ENCODE measurements at regions not wholly inside any gene's neighbourhood (a gene's known extent, or its start where the extent isn't known, plus 50 kb on each side); places are given as distances from the start of the nearest gene placed in this dataset.

DNA sequence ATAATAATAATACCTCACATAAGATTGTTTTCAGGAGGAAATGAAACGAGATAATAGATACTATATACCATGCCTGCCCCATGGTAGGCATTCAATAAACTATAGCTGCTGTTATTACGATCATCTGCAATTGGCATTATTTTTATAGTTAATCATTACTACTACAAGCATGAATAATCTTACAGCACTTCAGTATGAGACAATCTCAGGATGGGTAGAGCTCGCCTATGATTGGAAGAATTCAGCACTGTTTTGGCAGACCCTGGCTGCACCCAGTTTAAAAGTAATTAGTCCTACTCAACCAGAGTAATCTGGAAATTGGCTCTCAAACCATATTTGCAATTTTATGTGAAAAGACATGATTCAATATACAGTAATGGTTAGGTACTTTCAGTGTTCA, 105.0 kb upstream of the DPYD start:
- Histone ChIP-seq H3K4me1 (ENCODE audit: control insufficient read depth, insufficient read depth, low read length) (no peaks in the 10 kb centered on the region), H3K36me3 (ENCODE audit: control insufficient read depth in 2 of 2, insufficient read depth in 1 of 2, low read length in 2 of 2) (no peaks in the 10 kb centered on the region), H3K27ac (ENCODE audit: extremely low read depth, low read depth, low read length) (no peak overlapping the region), H3K9me3 (ENCODE audit: control insufficient read depth, insufficient read depth, low read depth, low read length) (no peaks in the 10 kb centered on the region), H3K4me3 (ENCODE audit: low read depth, low read length) (no peak overlapping the region)
- TF ChIP-seq ZNF561 (tag by site-specific recombination; IDR thresholded peaks at IDR 0.05; ENCODE audit: borderline replicate concordance) (no peak), ZFP37 (tag by site-specific recombination; IDR thresholded peaks at IDR 0.05) (no peak), ZNF426 (tag by site-specific recombination; IDR thresholded peaks at IDR 0.05) (no peak), ZNF138 (tag by site-specific recombination; IDR thresholded peaks at IDR 0.05; ENCODE audit: borderline replicate concordance) (no peak), ZNF266 (tag by site-specific recombination; IDR thresholded peaks at IDR 0.05; ENCODE audit: low read depth) (no peak), OVOL3 (tag by site-specific recombination; IDR thresholded peaks at IDR 0.05) (no peak), ZNF302 (tag by site-specific recombination; IDR thresholded peaks at IDR 0.05; ENCODE audit: low read depth) (no peak), ZNF529 (tag by site-specific recombination; IDR thresholded peaks at IDR 0.05; ENCODE audit: insufficient replicate concordance) (no peak), ZNF248 (tag by site-specific recombination; IDR thresholded peaks at IDR 0.05) (no peak)
- TF ChIP-seq, protein P1, sequence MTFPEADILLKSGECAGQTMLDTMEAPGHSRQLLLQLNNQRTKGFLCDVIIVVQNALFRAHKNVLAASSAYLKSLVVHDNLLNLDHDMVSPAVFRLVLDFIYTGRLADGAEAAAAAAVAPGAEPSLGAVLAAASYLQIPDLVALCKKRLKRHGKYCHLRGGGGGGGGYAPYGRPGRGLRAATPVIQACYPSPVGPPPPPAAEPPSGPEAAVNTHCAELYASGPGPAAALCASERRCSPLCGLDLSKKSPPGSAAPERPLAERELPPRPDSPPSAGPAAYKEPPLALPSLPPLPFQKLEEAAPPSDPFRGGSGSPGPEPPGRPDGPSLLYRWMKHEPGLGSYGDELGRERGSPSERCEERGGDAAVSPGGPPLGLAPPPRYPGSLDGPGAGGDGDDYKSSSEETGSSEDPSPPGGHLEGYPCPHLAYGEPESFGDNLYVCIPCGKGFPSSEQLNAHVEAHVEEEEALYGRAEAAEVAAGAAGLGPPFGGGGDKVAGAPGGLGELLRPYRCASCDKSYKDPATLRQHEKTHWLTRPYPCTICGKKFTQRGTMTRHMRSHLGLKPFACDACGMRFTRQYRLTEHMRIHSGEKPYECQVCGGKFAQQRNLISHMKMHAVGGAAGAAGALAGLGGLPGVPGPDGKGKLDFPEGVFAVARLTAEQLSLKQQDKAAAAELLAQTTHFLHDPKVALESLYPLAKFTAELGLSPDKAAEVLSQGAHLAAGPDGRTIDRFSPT (tag by site-specific recombination; IDR thresholded peaks at IDR 0.05), result no peak
- TF ChIP-seq, protein P2, sequence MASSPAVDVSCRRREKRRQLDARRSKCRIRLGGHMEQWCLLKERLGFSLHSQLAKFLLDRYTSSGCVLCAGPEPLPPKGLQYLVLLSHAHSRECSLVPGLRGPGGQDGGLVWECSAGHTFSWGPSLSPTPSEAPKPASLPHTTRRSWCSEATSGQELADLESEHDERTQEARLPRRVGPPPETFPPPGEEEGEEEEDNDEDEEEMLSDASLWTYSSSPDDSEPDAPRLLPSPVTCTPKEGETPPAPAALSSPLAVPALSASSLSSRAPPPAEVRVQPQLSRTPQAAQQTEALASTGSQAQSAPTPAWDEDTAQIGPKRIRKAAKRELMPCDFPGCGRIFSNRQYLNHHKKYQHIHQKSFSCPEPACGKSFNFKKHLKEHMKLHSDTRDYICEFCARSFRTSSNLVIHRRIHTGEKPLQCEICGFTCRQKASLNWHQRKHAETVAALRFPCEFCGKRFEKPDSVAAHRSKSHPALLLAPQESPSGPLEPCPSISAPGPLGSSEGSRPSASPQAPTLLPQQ (tag by site-specific recombination; IDR thresholded peaks at IDR 0.05), result no peak
- ChIA-PET POLR2A (no interaction called here), CTCF (no interaction called here)

DNA sequence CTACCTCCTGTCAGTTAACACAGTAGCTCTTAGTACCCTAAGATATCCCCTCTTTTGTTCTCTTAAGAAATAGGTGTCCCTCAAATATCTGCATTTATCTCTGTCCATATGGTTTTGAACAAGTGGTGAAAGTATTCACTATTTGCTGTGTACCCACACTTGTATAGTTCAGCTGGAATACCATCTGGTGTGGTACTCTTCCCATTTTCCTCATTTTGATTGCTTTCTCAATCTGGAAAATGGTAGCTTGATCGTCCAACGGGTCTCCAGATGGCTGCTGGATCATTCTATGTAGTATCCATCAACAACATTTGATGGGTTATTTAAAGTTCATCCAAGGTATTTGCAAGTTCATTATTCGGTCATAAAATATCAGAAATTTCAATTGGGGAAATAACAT, 100.3 kb upstream of the DPYD start:
- Histone ChIP-seq H3K27ac (ENCODE audit: extremely low read depth, low read depth, low read length) (no peak overlapping the region), H3K36me3 (ENCODE audit: control insufficient read depth in 2 of 2, insufficient read depth in 1 of 2, low read length in 2 of 2) (no peaks in the 10 kb centered on the region), H3K4me3 (ENCODE audit: low read depth, low read length) (no peak overlapping the region), H3K9me3 (ENCODE audit: control insufficient read depth, insufficient read depth, low read depth, low read length) (no peaks in the 10 kb centered on the region), H3K4me1 (ENCODE audit: control insufficient read depth, insufficient read depth, low read length) (no peaks in the 10 kb centered on the region)
- ChIA-PET POLR2A (no interaction called here), CTCF (no interaction called here)
- TF ChIP-seq ZNF311 (tag by site-specific recombination; IDR thresholded peaks at IDR 0.05; ENCODE audit: borderline replicate concordance), result no peak
- TF ChIP-seq SP2 (tag by site-specific recombination; IDR thresholded peaks at IDR 0.05), result no peak
- no peak for TF ChIP-seq ZNF623 (tag by site-specific recombination; IDR thresholded peaks at IDR 0.05)
- TF ChIP-seq KLF7 (tag by site-specific recombination; IDR thresholded peaks at IDR 0.05; ENCODE audit: borderline replicate concordance), result no peak
- TF ChIP-seq ZFP69B (tag by site-specific recombination; IDR thresholded peaks at IDR 0.05), result no peak
- no peak for TF ChIP-seq ZBTB20 (tag by site-specific recombination; IDR thresholded peaks at IDR 0.05)
- no peak for TF ChIP-seq ZNF561 (tag by site-specific recombination; IDR thresholded peaks at IDR 0.05; ENCODE audit: borderline replicate concordance)
- TF ChIP-seq ZNF155 (tag by site-specific recombination; IDR thresholded peaks at IDR 0.05), result no peak

DNA sequence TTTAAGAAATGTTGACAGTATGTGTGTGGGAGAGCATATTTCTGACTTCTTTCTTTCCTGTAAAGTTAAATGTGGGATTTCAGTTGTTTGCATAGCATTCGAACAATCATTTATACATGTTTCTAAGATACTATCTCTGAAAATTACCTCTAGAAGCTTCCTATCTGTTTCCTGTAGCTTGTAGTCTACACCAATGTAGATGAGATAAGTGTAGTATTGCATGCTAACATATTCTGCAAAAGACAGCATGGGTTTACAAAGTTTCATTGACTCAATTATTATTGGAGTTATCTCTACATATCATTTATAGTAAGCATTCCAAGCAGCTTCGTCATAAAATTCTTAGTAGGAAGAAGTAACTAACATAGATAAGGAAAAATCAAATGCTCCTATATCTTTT, 98.9 kb upstream of the DPYD start:
- CTCF ChIA-PET, result no interaction called here
- no peaks in the 10 kb centered on the region for H3K4me1 ChIP-seq (ENCODE audit: control insufficient read depth, insufficient read depth, low read length)
- POLR2A ChIA-PET, result no interaction called here
- H3K4me3 ChIP-seq (ENCODE audit: low read depth, low read length), result no peak overlapping the region
- no peaks in the 10 kb centered on the region for H3K36me3 ChIP-seq (ENCODE audit: control insufficient read depth in 2 of 2, insufficient read depth in 1 of 2, low read length in 2 of 2)
- H3K9me3 ChIP-seq (ENCODE audit: control insufficient read depth, insufficient read depth, low read depth, low read length), result no peaks in the 10 kb centered on the region
- no peak overlapping the region for H3K27ac ChIP-seq (ENCODE audit: extremely low read depth, low read depth, low read length)
- TF ChIP-seq WT1 (tag by site-specific recombination; IDR thresholded peaks at IDR 0.05) (no peak), ZNF701 (tag by site-specific recombination; IDR thresholded peaks at IDR 0.05) (no peak), ZFP41 (tag by site-specific recombination; IDR thresholded peaks at IDR 0.05; ENCODE audit: borderline replicate concordance) (no peak), ZNF184 (tag by site-specific recombination; IDR thresholded peaks at IDR 0.05) (no peak)
- TF ChIP-seq, protein P3, sequence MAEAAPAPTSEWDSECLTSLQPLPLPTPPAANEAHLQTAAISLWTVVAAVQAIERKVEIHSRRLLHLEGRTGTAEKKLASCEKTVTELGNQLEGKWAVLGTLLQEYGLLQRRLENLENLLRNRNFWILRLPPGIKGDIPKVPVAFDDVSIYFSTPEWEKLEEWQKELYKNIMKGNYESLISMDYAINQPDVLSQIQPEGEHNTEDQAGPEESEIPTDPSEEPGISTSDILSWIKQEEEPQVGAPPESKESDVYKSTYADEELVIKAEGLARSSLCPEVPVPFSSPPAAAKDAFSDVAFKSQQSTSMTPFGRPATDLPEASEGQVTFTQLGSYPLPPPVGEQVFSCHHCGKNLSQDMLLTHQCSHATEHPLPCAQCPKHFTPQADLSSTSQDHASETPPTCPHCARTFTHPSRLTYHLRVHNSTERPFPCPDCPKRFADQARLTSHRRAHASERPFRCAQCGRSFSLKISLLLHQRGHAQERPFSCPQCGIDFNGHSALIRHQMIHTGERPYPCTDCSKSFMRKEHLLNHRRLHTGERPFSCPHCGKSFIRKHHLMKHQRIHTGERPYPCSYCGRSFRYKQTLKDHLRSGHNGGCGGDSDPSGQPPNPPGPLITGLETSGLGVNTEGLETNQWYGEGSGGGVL (tag by site-specific recombination; IDR thresholded peaks at IDR 0.05), result no peak
- TF ChIP-seq, protein P4, sequence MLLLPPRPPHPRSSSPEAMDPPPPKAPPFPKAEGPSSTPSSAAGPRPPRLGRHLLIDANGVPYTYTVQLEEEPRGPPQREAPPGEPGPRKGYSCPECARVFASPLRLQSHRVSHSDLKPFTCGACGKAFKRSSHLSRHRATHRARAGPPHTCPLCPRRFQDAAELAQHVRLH (tag by site-specific recombination; IDR thresholded peaks at IDR 0.05), result no peak
- TF ChIP-seq, protein P5, sequence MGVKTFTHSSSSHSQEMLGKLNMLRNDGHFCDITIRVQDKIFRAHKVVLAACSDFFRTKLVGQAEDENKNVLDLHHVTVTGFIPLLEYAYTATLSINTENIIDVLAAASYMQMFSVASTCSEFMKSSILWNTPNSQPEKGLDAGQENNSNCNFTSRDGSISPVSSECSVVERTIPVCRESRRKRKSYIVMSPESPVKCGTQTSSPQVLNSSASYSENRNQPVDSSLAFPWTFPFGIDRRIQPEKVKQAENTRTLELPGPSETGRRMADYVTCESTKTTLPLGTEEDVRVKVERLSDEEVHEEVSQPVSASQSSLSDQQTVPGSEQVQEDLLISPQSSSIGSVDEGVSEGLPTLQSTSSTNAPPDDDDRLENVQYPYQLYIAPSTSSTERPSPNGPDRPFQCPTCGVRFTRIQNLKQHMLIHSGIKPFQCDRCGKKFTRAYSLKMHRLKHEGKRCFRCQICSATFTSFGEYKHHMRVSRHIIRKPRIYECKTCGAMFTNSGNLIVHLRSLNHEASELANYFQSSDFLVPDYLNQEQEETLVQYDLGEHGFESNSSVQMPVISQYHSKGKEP (tag by site-specific recombination; IDR thresholded peaks at IDR 0.05), result no peak
